ENCODE measurements at regions not wholly inside any gene's neighbourhood (a gene's known extent, or its start where the extent isn't known, plus 50 kb on each side); places are given as distances from the start of the nearest gene placed in this dataset.
"Not testable (repeated sequence)": the region's sequence is repeated elsewhere in the genome, so short reads cannot be mapped to it uniquely, and the experiment has no call there.

GRCh38 chr6:113655761-113656160, 201.4 kb upstream of the MARCKS start:
- DNase-seq = no peak

- DNase-seq = no peak
Measured at GRCh38 chr6:113659762-113660404, 197.3 kb upstream of the MARCKS start.

GRCh38 chr6:113660819-113661218, 196.3 kb upstream of the MARCKS start:
- no peak for DNase-seq

- DNase-seq = no peak
Measured at GRCh38 chr6:113662093-113662665, 195.0 kb upstream of the MARCKS start.

- no peak for DNase-seq
Measured at GRCh38 chr6:113662688-113663333, 194.3 kb upstream of the MARCKS start.

- DNase-seq = peak; percentile 56
Measured at GRCh38 chr6:113664909-113665308, 192.2 kb upstream of the MARCKS start.

GRCh38 chr6:113668641-113669408, 188.3 kb upstream of the MARCKS start:
- DNase-seq = no peak

GRCh38 chr6:113669606-113670005, 187.5 kb upstream of the MARCKS start:
- no peak for DNase-seq

- DNase-seq = no peak
Measured at GRCh38 chr6:113671421-113671820, 185.7 kb upstream of the MARCKS start.

- DNase-seq = no peak
Measured at GRCh38 chr6:113672491-113673149, 184.5 kb upstream of the MARCKS start.

- no peak for DNase-seq
Measured at GRCh38 chr6:113674075-113674474, 183.1 kb upstream of the MARCKS start.

GRCh38 chr6:113676057-113676456, 181.1 kb upstream of the MARCKS start:
- DNase-seq = no peak

GRCh38 chr6:113676968-113677367, 180.2 kb upstream of the MARCKS start:
- DNase-seq = no peak

GRCh38 chr6:113679051-113679450, 178.1 kb upstream of the MARCKS start:
- peak; percentile 8 for DNase-seq

- DNase-seq = no peak
Measured at GRCh38 chr6:113680301-113680700, 176.8 kb upstream of the MARCKS start.

- no peak for DNase-seq
Measured at GRCh38 chr6:113683968-113684367, 173.2 kb upstream of the MARCKS start.

GRCh38 chr6:113684382-113684901, 172.7 kb upstream of the MARCKS start:
- no peak for DNase-seq

GRCh38 chr6:113686049-113686448, 171.1 kb upstream of the MARCKS start:
- no peak for DNase-seq

- DNase-seq = not testable (repeated sequence)
Measured at GRCh38 chr6:113689620-113690019, 167.5 kb upstream of the MARCKS start.

GRCh38 chr6:113690281-113691259, 166.6 kb upstream of the MARCKS start:
- DNase-seq = peak; percentile 31

- no peak for DNase-seq
Measured at GRCh38 chr6:113691260-113691656, 165.9 kb upstream of the MARCKS start.

- no peak for DNase-seq
Measured at GRCh38 chr6:113693851-113694250, 163.3 kb upstream of the MARCKS start.

Measured in NCI-H2171 (cell line).